ENCODE measurements at regions not wholly inside any gene's neighbourhood (a gene's known extent, or its start where the extent isn't known, plus 50 kb on each side); places are given as distances from the start of the nearest gene placed in this dataset.

DNA sequence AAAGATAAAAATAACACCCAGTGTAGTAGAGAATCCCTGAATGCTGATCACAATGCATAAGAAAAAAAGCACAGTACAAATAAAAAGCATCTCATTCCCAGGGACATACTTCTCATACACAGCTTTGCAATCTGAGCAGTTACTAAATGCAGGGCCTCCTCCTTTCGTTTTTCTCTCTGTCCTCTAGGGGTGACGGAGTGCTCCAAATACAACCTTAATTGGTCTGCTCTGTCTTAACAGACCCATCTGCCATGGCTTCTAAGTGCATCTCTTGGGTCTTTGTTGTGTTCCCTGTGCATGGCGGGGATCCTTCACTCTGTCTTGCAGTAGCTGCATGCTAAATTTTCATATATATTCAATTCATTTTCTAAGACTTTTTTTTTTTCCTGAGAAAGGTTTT, 1114.2 kb upstream of the RAG2 start:
- Histone ChIP-seq H3K27ac (no peak overlapping the region), H3K9me3 (no peaks in the 10 kb centered on the region), H3K4me3 (no peak overlapping the region), H3K4me1 (ENCODE audit: insufficient read depth) (no peaks in the 10 kb centered on the region), H3K27me3 (no peaks in the 10 kb centered on the region), H3K36me3 (no peaks in the 10 kb centered on the region)
- intact Hi-C loops (cut with DNase I) = no loop called here
- 49 to 53% (median 50%) methylated on average over 3 of the region's 3 CpGs for WGBS, 3 donors
- no peak for DNase-seq
- TF ChIP-seq POLR2A (IDR thresholded peaks at IDR 0.05) = no peak

DNA sequence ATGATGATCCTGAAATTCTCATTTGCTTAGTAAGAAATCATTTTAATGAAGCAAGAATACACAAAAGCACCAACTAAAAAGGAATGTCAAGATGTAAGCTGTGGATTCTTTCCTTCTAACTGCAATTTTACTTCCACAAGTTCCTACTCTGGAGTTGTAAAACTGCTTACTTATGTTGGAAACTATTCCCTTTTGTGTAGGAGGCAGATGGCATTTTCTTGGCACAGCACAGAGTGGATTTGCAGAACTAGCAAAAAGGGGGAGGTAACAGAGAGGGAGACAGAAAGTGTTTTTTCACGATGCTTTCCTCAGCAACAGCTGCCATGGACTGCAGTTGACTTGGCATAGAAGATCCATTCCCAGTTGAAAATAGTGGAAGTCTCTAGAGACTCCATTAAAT, 1112.0 kb upstream of the RAG2 start:
- Histone ChIP-seq H3K9me3 (no peaks in the 10 kb centered on the region), H3K27ac (no peak overlapping the region), H3K4me1 (ENCODE audit: insufficient read depth) (no peaks in the 10 kb centered on the region), H3K27me3 (no peaks in the 10 kb centered on the region), H3K36me3 (no peaks in the 10 kb centered on the region), H3K4me3 (no peak overlapping the region)
- no peak for DNase-seq
- intact Hi-C loops (cut with DNase I) = no loop called here
- 0 to 13% (median 4%) methylated on average over 1 of the region's 1 CpG for WGBS, 3 donors
- TF ChIP-seq POLR2A (IDR thresholded peaks at IDR 0.05) (no peak), EP300 (IDR thresholded peaks at IDR 0.05) (no peak)
- TF ChIP-seq, protein P1, sequence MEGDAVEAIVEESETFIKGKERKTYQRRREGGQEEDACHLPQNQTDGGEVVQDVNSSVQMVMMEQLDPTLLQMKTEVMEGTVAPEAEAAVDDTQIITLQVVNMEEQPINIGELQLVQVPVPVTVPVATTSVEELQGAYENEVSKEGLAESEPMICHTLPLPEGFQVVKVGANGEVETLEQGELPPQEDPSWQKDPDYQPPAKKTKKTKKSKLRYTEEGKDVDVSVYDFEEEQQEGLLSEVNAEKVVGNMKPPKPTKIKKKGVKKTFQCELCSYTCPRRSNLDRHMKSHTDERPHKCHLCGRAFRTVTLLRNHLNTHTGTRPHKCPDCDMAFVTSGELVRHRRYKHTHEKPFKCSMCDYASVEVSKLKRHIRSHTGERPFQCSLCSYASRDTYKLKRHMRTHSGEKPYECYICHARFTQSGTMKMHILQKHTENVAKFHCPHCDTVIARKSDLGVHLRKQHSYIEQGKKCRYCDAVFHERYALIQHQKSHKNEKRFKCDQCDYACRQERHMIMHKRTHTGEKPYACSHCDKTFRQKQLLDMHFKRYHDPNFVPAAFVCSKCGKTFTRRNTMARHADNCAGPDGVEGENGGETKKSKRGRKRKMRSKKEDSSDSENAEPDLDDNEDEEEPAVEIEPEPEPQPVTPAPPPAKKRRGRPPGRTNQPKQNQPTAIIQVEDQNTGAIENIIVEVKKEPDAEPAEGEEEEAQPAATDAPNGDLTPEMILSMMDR (IDR thresholded peaks at IDR 0.05) = no peak

DNA sequence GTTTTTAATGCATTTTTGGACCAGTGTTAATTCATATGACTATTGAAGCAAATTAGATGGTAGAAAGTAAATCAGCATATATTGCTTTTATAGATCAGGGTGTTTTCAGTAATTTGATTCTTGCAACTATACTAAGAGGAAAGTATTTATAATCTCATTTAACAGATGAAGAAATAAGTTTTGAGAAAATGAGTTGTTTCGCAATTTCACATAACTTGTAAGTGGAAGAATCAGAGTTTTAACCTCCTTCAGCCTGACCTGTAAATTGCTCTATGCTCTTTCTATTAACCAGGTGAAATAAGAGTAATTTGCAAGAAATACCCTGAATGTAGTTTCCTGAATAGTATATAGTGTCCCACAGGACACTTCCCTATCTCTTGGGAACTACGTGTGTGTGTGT, 1106.8 kb upstream of the RAG2 start:
- no peaks in the 10 kb centered on the region for H3K27me3 ChIP-seq
- WGBS, 3 donors = 54 to 61% (median 60%) methylated on average over 2 of the region's 2 CpGs
- H3K27ac ChIP-seq = no peak overlapping the region
- DNase-seq = no peak
- no peaks in the 10 kb centered on the region for H3K9me3 ChIP-seq
- intact Hi-C loops (cut with DNase I) = no loop called here
- H3K4me1 ChIP-seq (ENCODE audit: insufficient read depth) = no peaks in the 10 kb centered on the region
- no peaks in the 10 kb centered on the region for H3K36me3 ChIP-seq
- no peak overlapping the region for H3K4me3 ChIP-seq
- TF ChIP-seq EP300 (IDR thresholded peaks at IDR 0.05) = no peak
- TF ChIP-seq, protein P1 (IDR thresholded peaks at IDR 0.05) = no peak
- no peak for TF ChIP-seq POLR2A (IDR thresholded peaks at IDR 0.05)

DNA sequence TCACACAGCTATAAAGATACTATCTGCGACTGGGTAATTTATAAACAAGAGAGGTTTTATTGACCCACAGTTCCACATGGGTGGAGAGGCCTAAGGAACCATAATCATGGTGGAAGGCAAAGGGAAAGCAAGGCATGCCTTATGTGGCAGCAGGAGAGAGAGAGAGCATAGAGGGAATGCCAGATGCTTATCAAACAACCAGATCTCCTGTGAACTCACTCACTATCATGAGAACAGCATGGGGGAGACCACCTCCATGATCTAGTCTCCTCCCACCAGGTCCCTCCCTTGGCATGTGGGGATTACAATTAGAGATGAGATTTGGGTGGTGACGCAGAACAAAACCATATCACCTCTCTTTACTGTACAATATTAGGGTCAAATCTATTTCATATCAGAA, 1101.6 kb upstream of the RAG2 start:
- intact Hi-C loops (cut with DNase I) = no loop called here
- H3K36me3 ChIP-seq = no peaks in the 10 kb centered on the region
- H3K4me1 ChIP-seq (ENCODE audit: insufficient read depth) = no peaks in the 10 kb centered on the region
- no peak overlapping the region for H3K27ac ChIP-seq
- no peaks in the 10 kb centered on the region for H3K27me3 ChIP-seq
- no peaks in the 10 kb centered on the region for H3K9me3 ChIP-seq
- WGBS, 3 donors = 65 to 73% (median 73%) methylated on average over 2 of the region's 2 CpGs
- TF ChIP-seq POLR2A (IDR thresholded peaks at IDR 0.05) (no peak), EP300 (IDR thresholded peaks at IDR 0.05) (no peak)
- TF ChIP-seq, protein P1 (IDR thresholded peaks at IDR 0.05) = no peak
- H3K4me3 ChIP-seq = no peak overlapping the region
- no peak for DNase-seq

DNA sequence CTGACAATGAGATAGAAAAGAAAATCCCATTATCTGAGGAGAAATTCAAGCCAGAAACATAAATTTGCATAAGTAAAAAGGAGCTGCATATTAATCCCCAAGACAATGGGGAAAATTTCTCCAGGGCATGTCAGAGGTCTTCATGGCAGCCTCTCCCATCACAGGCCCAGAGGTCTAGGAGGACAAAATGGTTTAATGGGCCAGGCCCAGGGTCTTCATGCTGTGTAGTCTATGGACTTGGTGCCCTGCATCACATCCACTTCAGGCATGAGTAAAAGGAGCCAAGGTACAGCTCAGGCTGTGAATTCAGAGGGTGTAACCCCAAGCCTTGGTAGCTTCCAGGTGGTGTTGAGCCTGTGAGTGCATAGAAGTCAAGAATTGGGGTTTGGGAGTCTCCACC, 1097.2 kb upstream of the RAG2 start:
- H3K36me3 ChIP-seq = no peaks in the 10 kb centered on the region
- H3K9me3 ChIP-seq = no peaks in the 10 kb centered on the region
- H3K27ac ChIP-seq = no peak overlapping the region
- H3K4me1 ChIP-seq (ENCODE audit: insufficient read depth) = no peaks in the 10 kb centered on the region
- no peaks in the 10 kb centered on the region for H3K27me3 ChIP-seq
- TF ChIP-seq POLR2A (IDR thresholded peaks at IDR 0.05) (no peak), EP300 (IDR thresholded peaks at IDR 0.05) (no peak)
- TF ChIP-seq, protein P1 (IDR thresholded peaks at IDR 0.05) = no peak
- intact Hi-C loops (cut with DNase I) = no loop called here
- no peak overlapping the region for H3K4me3 ChIP-seq
- DNase-seq = no peak

Measured in ovary (tissue), 7 donors.